Naive thymus-derived CD8-positive, alpha-beta T cell (primary cell): ENCODE measurements at regions not wholly inside any gene's neighbourhood (a gene's known extent, or its start where the extent isn't known, plus 50 kb on each side); places are given as distances from the start of the nearest gene placed in this dataset.

ENCODE experiments used
- ATAC-seq, 2 donors: fragments of 150-1000 bp; cut with Tn5 transposase in 1 of 2; sonication (Bioruptor Pico), chemical (Tn5 transposase) in 1 of 2; 1 replicate in 1 of 2; 2 replicates in 1 of 2; pipeline ENCODE4 v1.10.0; 2021; ENCODE audit warnings: mild to moderate bottlenecking in 2 of 2, moderate library complexity in 2 of 2
- POLR2A ChIA-PET: fragments of 350-600 bp; sonication (Branson Sonifier 250); formaldehyde crosslinking; loops from one replicate; lab custom pipeline; 2021; ENCODE audit warnings: antibody characterized with exemption; lab: Charles Lee
- DNase-seq, 10 donors: peaks; one replicate each; pipeline versions ENCODE4 v3.0.0 to v3.0.0-alpha.2; 2020 to 2022
- H3K27ac Mint-ChIP-seq, 10 donors: one replicate each; pipeline ENCODE4 v1.8.0; 2020 to 2022; ENCODE audit warnings: mild to moderate bottlenecking in 10 of 10, mixed read lengths in 10 of 10, moderate library complexity in 4 of 10, inconsistent platforms in 1 of 10
- H3K27me3 Mint-ChIP-seq, 5 donors: one replicate each; pipeline ENCODE4 v1.8.0; 2021 to 2022; ENCODE audit warnings: mixed read lengths in 5 of 5
- H3K36me3 Mint-ChIP-seq, 3 donors: one replicate each; pipeline ENCODE4 v1.8.0; 2020 to 2022; ENCODE audit warnings: mixed read lengths in 3 of 3, mild to moderate bottlenecking in 2 of 3, inconsistent platforms in 1 of 3
- H3K4me1 Mint-ChIP-seq, 4 donors: one replicate each; pipeline ENCODE4 v1.8.0; 2021 to 2022; ENCODE audit warnings: mixed read lengths in 4 of 4
- H3K4me3 Mint-ChIP-seq, 10 donors: one replicate each; pipeline ENCODE4 v1.8.0; 2020 to 2022; ENCODE audit warnings: mild to moderate bottlenecking in 10 of 10, mixed read lengths in 10 of 10, moderate library complexity in 6 of 10, inconsistent platforms in 1 of 10
- H3K9me3 Mint-ChIP-seq, 9 donors: one replicate each; pipeline ENCODE4 v1.8.0; 2020 to 2022; ENCODE audit warnings: mixed read lengths in 9 of 9, mild to moderate bottlenecking in 3 of 9, inconsistent platforms in 1 of 9, moderate library complexity in 1 of 9

- H3K27ac Mint-ChIP-seq = no peak overlapping the region
- no peaks in the 10 kb centered on the region for H3K36me3 Mint-ChIP-seq
- H3K4me1 Mint-ChIP-seq = no peaks in the 10 kb centered on the region
- no peak overlapping the region for H3K4me3 Mint-ChIP-seq
- ATAC-seq (no peak), DNase-seq (no peak)
- peaks cover 0 to 6% (median 0%) of the 10 kb centered on the region in 5 donors for H3K27me3 Mint-ChIP-seq
- H3K9me3 Mint-ChIP-seq = peaks cover 0 to 12% (median 0%) of the 10 kb centered on the region in 9 donors
- POLR2A ChIA-PET = no interaction called here
These were observed 73.6 kb upstream of the RND3 start for GRCh38 chr2:150561076-150561475.

- Mint-ChIP-seq H3K36me3 (no peaks in the 10 kb centered on the region), H3K9me3 (peaks cover 0 to 3% (median 0%) of the 10 kb centered on the region in 9 donors), H3K27me3 (peaks cover 0 to 6% (median 1%) of the 10 kb centered on the region in 5 donors), H3K4me1 (no peaks in the 10 kb centered on the region), H3K27ac (no peak overlapping the region), H3K4me3 (no peak overlapping the region)
- POLR2A ChIA-PET = no interaction called here
- DNase-seq = no peak
- no peak for ATAC-seq
These were observed 69.6 kb upstream of the RND3 start for GRCh38 chr2:150557020-150557600.

GRCh38 chr2:150555611-150556356, 68.3 kb upstream of the RND3 start:
- Mint-ChIP-seq H3K27me3 (peaks cover 0 to 6% (median 1%) of the 10 kb centered on the region in 5 donors), H3K36me3 (no peaks in the 10 kb centered on the region), H3K9me3 (peaks cover 0 to 3% (median 0%) of the 10 kb centered on the region in 9 donors), H3K4me1 (no peaks in the 10 kb centered on the region), H3K27ac (no peak overlapping the region), H3K4me3 (no peak overlapping the region)
- POLR2A ChIA-PET = no interaction called here
- DNase-seq = no peak
- no peak for ATAC-seq

GRCh38 chr2:150554046-150554445, 66.6 kb upstream of the RND3 start:
- H3K9me3 Mint-ChIP-seq = peaks cover 0 to 3% (median 0%) of the 10 kb centered on the region in 9 donors
- H3K36me3 Mint-ChIP-seq = no peaks in the 10 kb centered on the region
- no peak overlapping the region for H3K27ac Mint-ChIP-seq
- peaks cover 0 to 6% (median 1%) of the 10 kb centered on the region in 5 donors for H3K27me3 Mint-ChIP-seq
- DNase-seq (no peak), ATAC-seq (no peak)
- POLR2A ChIA-PET = no interaction called here
- no peaks in the 10 kb centered on the region for H3K4me1 Mint-ChIP-seq
- no peak overlapping the region for H3K4me3 Mint-ChIP-seq

- DNase-seq = no peak
- H3K27me3 Mint-ChIP-seq = peaks cover 0 to 2% (median 0%) of the 10 kb centered on the region in 5 donors
- ATAC-seq = no peak
- no peaks in the 10 kb centered on the region for H3K9me3 Mint-ChIP-seq
- no peak overlapping the region for H3K4me3 Mint-ChIP-seq
- POLR2A ChIA-PET = no interaction called here
- no peaks in the 10 kb centered on the region for H3K4me1 Mint-ChIP-seq
- peak overlapping the region in 1 of 10 donors; percentile 65 for H3K27ac Mint-ChIP-seq
- no peaks in the 10 kb centered on the region for H3K36me3 Mint-ChIP-seq
These were observed 64.8 kb upstream of the RND3 start for GRCh38 chr2:150552041-150552820.

GRCh38 chr2:150549381-150549780, 61.9 kb upstream of the RND3 start:
- no peak overlapping the region for H3K4me3 Mint-ChIP-seq
- POLR2A ChIA-PET = no interaction called here
- no peaks in the 10 kb centered on the region for H3K27me3 Mint-ChIP-seq
- DNase-seq (no peak), ATAC-seq (no peak)
- no peaks in the 10 kb centered on the region for H3K36me3 Mint-ChIP-seq
- no peaks in the 10 kb centered on the region for H3K9me3 Mint-ChIP-seq
- H3K4me1 Mint-ChIP-seq = no peaks in the 10 kb centered on the region
- no peak overlapping the region for H3K27ac Mint-ChIP-seq

- no peak for ATAC-seq
- Mint-ChIP-seq H3K27ac (no peak overlapping the region), H3K27me3 (no peaks in the 10 kb centered on the region), H3K36me3 (no peaks in the 10 kb centered on the region), H3K9me3 (no peaks in the 10 kb centered on the region), H3K4me1 (no peaks in the 10 kb centered on the region), H3K4me3 (no peak overlapping the region)
- POLR2A ChIA-PET = no interaction called here
- DNase-seq = no peak
These were observed 61.1 kb upstream of the RND3 start for GRCh38 chr2:150548527-150548926.

- Mint-ChIP-seq H3K4me1 (no peaks in the 10 kb centered on the region), H3K36me3 (no peaks in the 10 kb centered on the region), H3K27me3 (peaks cover 0 to 3% (median 0%) of the 10 kb centered on the region in 5 donors), H3K4me3 (no peak overlapping the region), H3K27ac (no peak overlapping the region), H3K9me3 (peaks cover 0 to under 1% (median 0%) of the 10 kb centered on the region in 9 donors)
- DNase-seq = no peak
- no peak for ATAC-seq
- POLR2A ChIA-PET = no interaction called here
These were observed 58.4 kb upstream of the RND3 start for GRCh38 chr2:150545916-150546315.

GRCh38 chr2:150544731-150545130, 57.3 kb upstream of the RND3 start:
- no peak overlapping the region for H3K27ac Mint-ChIP-seq
- POLR2A ChIA-PET = no interaction called here
- H3K4me3 Mint-ChIP-seq = no peak overlapping the region
- peaks cover 0 to 3% (median 0%) of the 10 kb centered on the region in 9 donors for H3K9me3 Mint-ChIP-seq
- H3K36me3 Mint-ChIP-seq = no peaks in the 10 kb centered on the region
- ATAC-seq (no peak), DNase-seq (no peak)
- H3K4me1 Mint-ChIP-seq = no peaks in the 10 kb centered on the region
- peaks cover 0 to 3% (median 0%) of the 10 kb centered on the region in 5 donors for H3K27me3 Mint-ChIP-seq

- ATAC-seq = no peak
- Mint-ChIP-seq H3K4me1 (no peaks in the 10 kb centered on the region), H3K27me3 (peaks cover 0 to 3% (median 0%) of the 10 kb centered on the region in 5 donors), H3K27ac (no peak overlapping the region), H3K36me3 (no peaks in the 10 kb centered on the region), H3K9me3 (peaks cover 0 to 5% (median 0%) of the 10 kb centered on the region in 9 donors), H3K4me3 (no peak overlapping the region)
- DNase-seq = no peak
- POLR2A ChIA-PET = no interaction called here
These were observed 55.2 kb upstream of the RND3 start for GRCh38 chr2:150542692-150543091.

GRCh38 chr2:150542172-150542571, 54.7 kb upstream of the RND3 start:
- no peak for DNase-seq
- H3K9me3 Mint-ChIP-seq = peaks cover 0 to 8% (median 0%) of the 10 kb centered on the region in 9 donors
- H3K27ac Mint-ChIP-seq = no peak overlapping the region
- H3K4me1 Mint-ChIP-seq = no peaks in the 10 kb centered on the region
- no peaks in the 10 kb centered on the region for H3K36me3 Mint-ChIP-seq
- POLR2A ChIA-PET = no interaction called here
- ATAC-seq = no peak
- peaks cover 0 to 3% (median 0%) of the 10 kb centered on the region in 5 donors for H3K27me3 Mint-ChIP-seq
- no peak overlapping the region for H3K4me3 Mint-ChIP-seq

- DNase-seq (no peak), ATAC-seq (no peak)
- Mint-ChIP-seq H3K9me3 (peaks cover 0 to 11% (median 0%) of the 10 kb centered on the region in 9 donors), H3K27ac (no peak overlapping the region), H3K36me3 (no peaks in the 10 kb centered on the region), H3K4me1 (no peaks in the 10 kb centered on the region), H3K4me3 (no peak overlapping the region), H3K27me3 (peaks cover 0 to 3% (median 0%) of the 10 kb centered on the region in 5 donors)
- POLR2A ChIA-PET = no interaction called here
These were observed 51.3 kb upstream of the RND3 start for GRCh38 chr2:150538651-150539201.
